NCI-H1105 (cell line): ENCODE measurements at regions not wholly inside any gene's neighbourhood (a gene's known extent, or its start where the extent isn't known, plus 50 kb on each side); places are given as distances from the start of the nearest gene placed in this dataset.
"Not testable (repeated sequence)": the region's sequence is repeated elsewhere in the genome, so short reads cannot be mapped to it uniquely, and the experiment has no call there.

Experiments
- DNase-seq: peaks from one replicate; lab custom pipeline; 2025; lab: John Stamatoyannopoulos, UW

DNA sequence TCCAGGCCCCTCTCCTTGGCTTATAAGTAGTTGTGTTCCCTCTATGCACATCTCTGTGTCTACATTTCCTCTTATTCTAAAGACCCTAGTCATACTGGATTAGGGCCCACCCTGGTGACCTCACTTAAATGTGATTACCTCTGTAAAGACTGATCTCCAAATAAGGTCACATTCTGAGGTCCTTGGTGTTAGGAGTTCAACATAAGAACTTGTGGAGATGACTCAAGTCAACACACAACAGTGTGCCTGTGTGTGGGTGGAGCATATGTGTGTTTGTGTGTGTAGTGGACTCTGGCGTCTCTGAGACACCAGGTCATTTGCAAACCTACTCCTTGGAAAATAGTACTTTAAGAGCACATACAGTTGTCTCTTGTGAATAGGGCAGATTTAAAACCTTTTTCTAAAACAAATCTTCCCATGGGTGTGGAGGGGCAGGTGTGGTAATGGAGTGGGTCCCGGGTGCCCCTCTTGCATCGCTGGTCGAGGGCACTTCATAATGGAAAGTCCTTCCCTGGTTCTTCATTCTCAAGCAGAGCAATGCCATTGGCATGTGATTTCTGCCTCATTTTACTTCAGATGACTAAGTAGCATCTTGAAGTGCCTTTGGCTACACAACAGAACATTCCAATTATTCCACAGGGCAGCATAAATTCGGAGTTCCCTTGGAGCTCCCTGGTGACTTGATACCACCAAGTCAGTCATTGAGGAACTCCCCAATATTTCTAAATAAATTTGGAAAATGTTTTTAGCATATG, 84.4 kb downstream of the C9orf152 start:
- no peak for DNase-seq

GRCh38 chr9:110124439-110124838, 83.5 kb downstream of the C9orf152 start:
- no peak for DNase-seq

- DNase-seq, result no peak
Observed at GRCh38 chr9:110125207-110125751, 82.7 kb downstream of the C9orf152 start.

GRCh38 chr9:110125763-110126351, 82.1 kb downstream of the C9orf152 start:
- no peak for DNase-seq

DNA sequence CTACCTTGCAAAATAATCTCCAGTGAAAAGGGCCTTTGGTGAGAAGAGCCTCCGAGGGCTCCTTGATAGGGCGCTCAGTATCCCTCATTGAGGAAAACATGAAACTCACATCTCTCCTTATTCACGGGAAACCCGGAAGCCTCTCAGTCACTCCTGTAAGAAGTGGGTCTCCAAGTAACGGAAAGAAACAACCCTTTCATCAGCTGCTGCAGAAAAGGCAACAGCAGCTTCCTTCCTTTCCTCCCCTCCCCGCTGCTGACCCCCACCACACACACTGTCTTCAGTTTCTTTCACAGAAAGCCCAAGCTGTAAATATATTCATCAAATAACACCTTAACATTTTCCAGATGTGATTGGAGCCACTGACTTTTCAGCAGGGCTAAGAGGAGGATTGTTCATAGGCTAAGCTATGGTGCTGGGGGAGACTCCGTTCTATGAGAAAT, 81.4 kb downstream of the C9orf152 start:
- no peak for DNase-seq

GRCh38 chr9:110126986-110127864, 80.7 kb downstream of the C9orf152 start:
- no peak for DNase-seq

- no peak for DNase-seq
Observed at GRCh38 chr9:110128664-110129329, 79.2 kb downstream of the C9orf152 start.

GRCh38 chr9:110129425-110129824, 78.5 kb downstream of the C9orf152 start:
- no peak for DNase-seq

DNA sequence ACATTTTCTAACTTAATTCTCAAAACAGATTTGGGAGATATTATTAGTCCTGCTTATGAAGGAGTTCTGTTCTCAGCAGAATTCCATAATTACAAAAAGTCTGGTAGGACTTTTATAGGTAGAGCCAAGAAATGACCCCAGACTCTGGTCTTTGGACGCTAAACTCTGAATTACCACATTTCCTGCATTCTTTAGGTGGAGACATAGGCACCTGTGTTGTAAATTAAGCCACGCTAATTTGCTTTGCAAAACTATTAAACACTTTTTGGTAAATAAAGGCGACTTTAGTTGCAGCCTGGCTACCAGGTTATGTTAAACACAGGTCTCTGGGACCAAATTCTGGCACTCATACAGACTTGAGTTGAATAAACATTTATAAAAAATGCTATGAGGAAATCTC, 77.7 kb downstream of the C9orf152 start:
- no peak for DNase-seq

DNA sequence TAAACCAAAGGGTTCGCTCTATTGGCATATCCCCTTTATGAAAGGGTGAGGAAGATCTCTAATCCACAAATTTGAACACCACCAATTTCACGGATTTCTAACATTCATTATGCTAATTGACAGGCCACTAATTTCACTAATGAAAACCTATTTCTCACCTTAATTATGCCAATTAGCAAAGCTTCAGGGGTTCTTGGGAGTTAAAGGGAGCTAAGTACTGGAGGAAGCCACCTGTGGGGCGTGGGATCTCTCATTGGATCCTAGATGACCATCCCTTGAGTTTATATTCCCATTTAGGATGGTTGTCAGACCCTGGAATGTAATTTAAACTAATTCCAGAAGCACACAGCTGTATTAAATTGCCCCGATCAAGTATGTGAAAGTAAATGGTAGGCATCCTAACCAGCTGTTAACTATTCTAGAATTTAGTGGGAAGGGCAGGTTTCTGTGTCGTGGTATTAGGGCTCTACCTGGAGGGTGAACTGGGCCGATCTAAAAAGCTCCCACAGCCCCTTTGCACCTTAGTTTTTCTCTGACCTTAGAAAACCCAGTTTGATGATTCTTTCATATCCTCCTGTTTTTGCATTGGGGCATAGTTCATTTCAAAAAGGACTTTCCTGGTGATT, 77.1 kb downstream of the C9orf152 start:
- no peak for DNase-seq

- DNase-seq, result no peak
Observed at GRCh38 chr9:110131499-110131898, 76.5 kb downstream of the C9orf152 start.

DNA sequence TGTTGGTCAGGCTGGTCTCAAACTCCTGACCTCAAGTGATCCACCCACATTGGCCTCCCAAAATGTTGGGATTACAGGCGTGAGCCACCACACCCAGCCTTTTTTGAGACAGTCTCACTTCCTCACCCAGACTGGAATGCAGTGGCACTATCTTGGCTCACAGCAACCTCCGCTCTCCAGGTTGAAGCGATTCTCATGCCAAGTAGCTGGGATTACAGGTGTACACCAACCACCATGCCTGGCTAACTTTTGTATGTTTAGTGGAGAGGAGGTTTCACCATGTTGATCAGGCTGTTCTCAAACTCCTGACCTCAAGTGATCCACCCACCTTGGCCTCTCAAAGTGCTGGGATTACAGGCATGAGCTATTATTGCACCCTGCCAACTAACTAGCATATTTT, 75.4 kb downstream of the C9orf152 start:
- not testable (repeated sequence) for DNase-seq

DNA sequence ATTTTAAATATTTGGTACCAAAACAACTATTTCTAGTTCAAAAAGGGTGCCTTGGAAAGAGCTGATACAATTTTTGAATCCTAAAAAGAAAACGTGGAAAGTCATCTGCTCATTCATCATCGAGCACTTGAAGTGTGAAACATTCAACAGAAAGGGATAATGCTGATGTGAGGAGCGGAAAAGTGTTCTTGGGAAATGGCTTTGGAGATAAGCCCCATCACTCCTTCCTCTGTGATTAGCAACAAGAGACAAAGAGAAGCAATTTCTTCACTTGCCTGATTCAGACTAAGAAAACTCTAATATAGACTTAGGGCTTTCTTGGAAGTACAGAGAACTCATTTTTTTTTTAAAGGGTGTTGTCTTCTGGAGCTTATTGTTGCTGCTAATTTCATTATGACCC, 74.9 kb downstream of the C9orf152 start:
- no peak for DNase-seq

GRCh38 chr9:110133608-110134210, 74.2 kb downstream of the C9orf152 start:
- no peak for DNase-seq

- no peak for DNase-seq
Observed at GRCh38 chr9:110135846-110136245, 72.1 kb downstream of the C9orf152 start.

- no peak for DNase-seq
Observed at GRCh38 chr9:110136802-110137201, 71.2 kb downstream of the C9orf152 start.

GRCh38 chr9:110140276-110140675, 67.7 kb downstream of the C9orf152 start:
- DNase-seq, result no peak

DNA sequence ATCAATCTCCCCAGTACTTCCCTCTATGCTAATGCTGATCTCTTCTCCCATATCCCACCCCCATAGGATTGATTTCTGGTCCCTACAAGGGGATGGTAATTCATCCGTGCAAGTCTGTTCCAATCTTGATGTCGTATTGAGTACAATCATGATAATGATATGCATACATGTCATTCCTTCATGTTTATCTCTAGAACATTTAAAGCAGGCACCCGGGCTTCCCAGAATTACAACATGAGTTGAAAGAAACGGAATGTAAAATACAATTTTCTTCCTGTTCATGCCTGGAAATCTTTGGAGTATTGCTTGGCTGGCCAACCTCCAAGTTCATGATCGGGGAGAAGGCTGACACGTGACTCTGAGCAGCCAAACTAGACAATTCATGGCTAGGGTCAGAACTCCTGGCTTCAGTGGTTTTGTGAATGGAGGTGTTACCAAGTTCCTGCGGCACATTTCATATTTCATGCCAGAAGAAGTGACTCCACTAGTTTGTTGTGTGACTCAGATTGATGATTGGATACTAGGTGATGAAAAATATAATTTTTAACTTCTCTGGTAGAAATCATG, 66.6 kb downstream of the C9orf152 start:
- DNase-seq, result no peak

GRCh38 chr9:110142253-110142652, 65.7 kb downstream of the C9orf152 start:
- DNase-seq, result no peak

DNA sequence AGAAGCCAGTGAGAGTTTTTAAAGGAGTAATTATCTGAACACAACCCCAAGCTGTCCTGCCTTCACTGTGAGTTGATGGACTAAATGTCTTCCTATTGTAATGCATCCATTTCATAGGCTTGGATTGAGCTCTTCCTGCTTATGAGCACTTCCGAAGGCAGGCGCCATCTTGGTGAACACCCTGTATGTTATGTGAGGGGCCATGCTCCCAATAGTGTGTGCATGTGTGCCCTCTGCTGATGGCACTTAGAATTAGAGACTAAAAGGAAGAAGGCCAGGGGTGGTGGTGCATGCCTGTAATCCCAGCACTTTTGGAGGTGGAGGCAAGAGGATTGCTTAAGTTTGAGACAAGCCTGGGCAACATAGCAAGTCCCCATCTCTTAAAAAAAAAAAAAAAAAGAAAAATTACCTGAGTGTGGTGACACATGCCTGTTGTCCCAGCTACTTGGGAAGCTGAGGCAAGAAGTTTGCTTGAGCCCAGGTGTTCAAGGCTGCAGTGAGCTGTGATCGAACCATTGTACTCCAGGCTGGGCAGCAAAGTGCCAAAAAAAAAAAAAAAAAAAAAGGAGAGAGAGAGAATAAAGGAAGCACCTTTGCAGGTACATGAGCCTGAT, 65.0 kb downstream of the C9orf152 start:
- DNase-seq, result peak; percentile 3
